NCI-H2081 (cell line): ENCODE measurements at regions not wholly inside any gene's neighbourhood (a gene's known extent, or its start where the extent isn't known, plus 50 kb on each side); places are given as distances from the start of the nearest gene placed in this dataset.
"Not testable (repeated sequence)": the region's sequence is repeated elsewhere in the genome, so short reads cannot be mapped to it uniquely, and the experiment has no call there.

Source experiments
- DNase-seq, 2 experiments: peaks; one replicate each; lab custom pipeline; 2025; lab: John Stamatoyannopoulos, UW

DNA sequence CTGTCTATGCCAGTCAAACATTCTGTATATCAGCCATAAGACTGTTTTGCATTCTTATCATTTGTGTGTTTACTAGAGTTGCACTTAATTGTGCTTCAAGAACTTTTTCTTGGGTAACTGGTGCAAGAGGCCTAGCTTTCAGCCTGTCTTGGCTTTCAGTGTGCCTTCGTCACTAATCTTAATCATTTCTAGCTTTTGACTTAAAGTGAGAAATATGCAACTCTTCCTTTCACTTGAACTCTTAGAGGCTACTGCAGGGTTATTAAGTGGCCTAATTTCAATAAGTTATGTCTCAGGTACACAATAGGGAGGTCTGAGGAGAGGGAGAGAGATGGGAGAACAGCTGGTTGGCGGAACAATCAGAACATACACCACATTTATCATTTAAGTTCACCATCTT is 62.1 kb upstream of the FAN1 start:
- not testable (repeated sequence) for DNase-seq

DNA sequence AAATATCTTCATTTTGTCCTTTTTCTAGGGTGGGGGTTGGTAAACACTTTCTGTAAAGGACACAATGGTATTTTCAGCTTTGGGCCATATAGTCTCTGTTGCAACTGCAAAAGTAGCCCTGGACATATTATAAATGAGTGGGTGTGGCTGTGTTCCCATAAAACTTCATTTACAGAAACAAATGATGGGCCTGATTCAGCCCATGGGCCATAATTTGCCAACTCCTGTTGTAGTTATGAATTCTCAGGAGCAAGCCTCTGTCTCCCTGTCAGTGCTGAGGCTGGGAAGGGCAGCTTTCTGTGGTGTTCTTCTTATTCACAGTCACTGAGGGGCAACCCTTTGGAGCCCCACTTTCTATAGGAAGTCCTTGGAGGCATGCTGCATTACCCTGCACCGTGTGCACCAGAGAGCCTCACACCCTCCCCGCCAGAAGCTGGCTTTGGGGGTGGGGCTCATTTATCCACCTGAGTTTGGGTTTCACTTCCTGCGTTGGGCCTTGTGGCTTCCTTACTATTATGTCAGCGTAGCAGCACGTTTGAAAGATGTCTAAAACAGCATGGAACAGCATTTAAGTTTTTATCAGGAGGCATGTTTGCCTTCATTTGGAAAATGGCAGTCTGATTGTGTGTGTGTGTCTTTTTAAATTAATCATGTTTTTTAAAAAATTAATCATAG is 60.8 kb upstream of the FAN1 start:
- not testable (repeated sequence) for DNase-seq

GRCh38 chr15:30845536-30845935 is 58.2 kb upstream of the FAN1 start:
- not testable (repeated sequence) for DNase-seq
